ENCODE measurements at regions not wholly inside any gene's neighbourhood (a gene's known extent, or its start where the extent isn't known, plus 50 kb on each side); places are given as distances from the start of the nearest gene placed in this dataset.

- TF ChIP-seq CTCF (IDR thresholded peaks at IDR 0.05; ENCODE audit: low read depth, low read length), result no peak
- no peak for DNase-seq (ENCODE audit: extremely low read depth, low read depth)
Observed at GRCh38 chr4:179095585-179096221, 1653.5 kb upstream of the AGA start.

GRCh38 chr4:179097741-179098140 is 1655.5 kb upstream of the AGA start:
- no peak for TF ChIP-seq CTCF (IDR thresholded peaks at IDR 0.05; ENCODE audit: low read depth, low read length)
- DNase-seq (ENCODE audit: extremely low read depth, low read depth), result no peak

GRCh38 chr4:179110356-179110755 is 1668.1 kb upstream of the AGA start:
- no peak for TF ChIP-seq CTCF (IDR thresholded peaks at IDR 0.05; ENCODE audit: low read depth, low read length)
- DNase-seq (ENCODE audit: extremely low read depth, low read depth), result no peak

GRCh38 chr4:179110816-179111215 is 1668.6 kb upstream of the AGA start:
- no peak for DNase-seq (ENCODE audit: extremely low read depth, low read depth)
- no peak for TF ChIP-seq CTCF (IDR thresholded peaks at IDR 0.05; ENCODE audit: low read depth, low read length)

GRCh38 chr4:179112441-179113170 is 1670.4 kb upstream of the AGA start:
- no peak for DNase-seq (ENCODE audit: extremely low read depth, low read depth)
- TF ChIP-seq CTCF (IDR thresholded peaks at IDR 0.05; ENCODE audit: low read depth, low read length), result no peak

GRCh38 chr4:179114615-179115014 is 1672.4 kb upstream of the AGA start:
- DNase-seq (ENCODE audit: extremely low read depth, low read depth), result no peak
- no peak for TF ChIP-seq CTCF (IDR thresholded peaks at IDR 0.05; ENCODE audit: low read depth, low read length)

- no peak for TF ChIP-seq CTCF (IDR thresholded peaks at IDR 0.05; ENCODE audit: low read depth, low read length)
- no peak for DNase-seq (ENCODE audit: extremely low read depth, low read depth)
Observed at GRCh38 chr4:179116011-179116410, 1673.8 kb upstream of the AGA start.
